GM23248 (cell line): ENCODE measurements at regions not wholly inside any gene's neighbourhood (a gene's known extent, or its start where the extent isn't known, plus 50 kb on each side); places are given as distances from the start of the nearest gene placed in this dataset.

ENCODE experiments used
- DNase-seq: peaks from one replicate; pipeline ENCODE4 v3.0.0-alpha.2; 2015
- H2AFZ ChIP-seq: fragments of 200-600 bp; sonication (generic); 2 replicates; pipeline ENCODE4 v1.6.1; 2016; ENCODE audit warnings: antibody characterized with exemption
- H3F3A ChIP-seq: fragments of 200-600 bp; sonication (generic); 2 replicates; pipeline ENCODE4 v1.6.1; 2016; ENCODE audit warnings: mild to moderate bottlenecking, antibody characterized with exemption, mixed run types; ENCODE audit not compliant: insufficient read depth
- H3K27ac ChIP-seq: fragments of 200-600 bp; sonication (generic); 2 replicates; pipeline ENCODE4 v1.5.1; 2016; ENCODE audit warnings: mild to moderate bottlenecking
- H3K27me3 ChIP-seq: fragments of 200-600 bp; sonication (generic); replicated peaks from 2 replicates; pipeline ENCODE4 v1.6.1; 2016; ENCODE audit warnings: mild to moderate bottlenecking; ENCODE audit not compliant: insufficient read depth
- H3K36me3 ChIP-seq: fragments of 200-600 bp; sonication (generic); 2 replicates; pipeline ENCODE4 v1.6.1; 2016; ENCODE audit warnings: low read depth, mild to moderate bottlenecking
- H3K4me1 ChIP-seq: fragments of 200-600 bp; sonication (generic); 2 replicates; pipeline ENCODE4 v1.6.1; 2016; ENCODE audit warnings: mild to moderate bottlenecking; ENCODE audit not compliant: insufficient read depth
- H3K4me2 ChIP-seq: fragments of 200-600 bp; sonication (generic); one replicate; pipeline ENCODE4 v1.6.1; 2016; ENCODE audit warnings: mild to moderate bottlenecking; ENCODE audit not compliant: unreplicated experiment
- H3K4me3 ChIP-seq: fragments of 200-600 bp; sonication (generic); 2 replicates; pipeline ENCODE4 v1.5.1; 2016; ENCODE audit warnings: mild to moderate bottlenecking
- H3K79me2 ChIP-seq: fragments of 200-600 bp; sonication (generic); 2 replicates; pipeline ENCODE4 v1.6.1; 2016; ENCODE audit warnings: mild to moderate bottlenecking; ENCODE audit not compliant: insufficient read depth
- H3K9ac ChIP-seq: fragments of 200-600 bp; sonication (generic); 2 replicates; pipeline ENCODE4 v1.6.1; 2016; ENCODE audit warnings: mild to moderate bottlenecking
- H3K9me2 ChIP-seq: fragments of 200-600 bp; sonication (generic); 2 replicates; pipeline ENCODE4 v1.6.1; 2016; ENCODE audit warnings: mixed run types, mild to moderate bottlenecking, moderate library complexity; ENCODE audit not compliant: insufficient read depth
- H3K9me3 ChIP-seq: fragments of 200-600 bp; sonication (generic); one replicate; pipeline ENCODE4 v1.6.1; 2017; ENCODE audit warnings: low read depth
- H4K20me1 ChIP-seq: fragments of 200-600 bp; sonication (generic); 2 replicates; pipeline ENCODE4 v1.6.0; 2016; ENCODE audit not compliant: insufficient read depth
- EZH2 ChIP-seq: fragments of 200-600 bp; sonication (generic); IDR thresholded peaks from 2 replicates; pipeline ENCODE4 v1.6.1; 2018; ENCODE audit warnings: antibody characterized with exemption, mild to moderate bottlenecking; ENCODE audit not compliant: insufficient read depth, poor library complexity, severe bottlenecking
- EZH2phosphoT487 ChIP-seq: fragments of 200-600 bp; sonication (generic); IDR thresholded peaks from 2 replicates; pipeline ENCODE4 v1.6.1; 2018; ENCODE audit warnings: antibody characterized with exemption, moderate library complexity, mild to moderate bottlenecking, low read depth; ENCODE audit not compliant: insufficient read depth
- WGBS, 2 experiments: methylation state at CpG; one replicate each; pipeline ENCODE4 v1.1.6; 2015 to 2017; ENCODE audit warnings: low lambda C conversion rate in 2 of 2, low coverage in 1 of 2; ENCODE audit errors: missing lambda C conversion rate in 2 of 2; 5-methylcytosine and 5-hydroxymethylcytosine counted together
- in situ Hi-C: fragments of 300-500 bp; cut with MboI; formaldehyde crosslinking; loops from 2 replicates; pipeline ENCODE4 v1.15.0; 2020

DNA sequence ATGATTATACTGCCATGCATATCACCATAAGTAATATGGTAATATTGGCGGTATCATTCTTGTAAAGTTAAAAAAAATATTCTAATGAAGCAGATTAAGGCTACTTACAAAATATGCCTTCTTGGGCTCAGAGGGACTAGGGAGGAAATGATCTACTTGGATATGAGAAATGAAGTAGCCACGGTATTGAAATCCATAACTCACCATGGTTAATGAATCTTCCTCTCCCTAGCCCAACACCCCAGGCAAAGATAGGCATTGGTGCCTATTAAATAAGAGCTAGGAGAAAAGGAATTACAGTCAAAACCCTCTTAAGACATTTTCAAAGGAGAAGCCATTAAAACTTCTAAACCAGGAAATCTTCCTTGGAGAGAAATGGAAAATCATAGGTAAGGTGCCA is 280.5 kb downstream of the TFAP2B start:
- WGBS, 2 experiments = 38 to 49% methylated on average over 2 of the region's 2 CpGs
- Histone ChIP-seq H3K4me2 (no peak overlapping the region), H3K79me2 (no peaks in the 10 kb centered on the region), H3K36me3 (no peaks in the 10 kb centered on the region), H3K9ac (no peak overlapping the region), H4K20me1 (no peaks in the 10 kb centered on the region), H3F3A (no peaks in the 10 kb centered on the region), H3K27ac (no peak overlapping the region), H2AFZ (no peak overlapping the region), H3K4me1 (no peaks in the 10 kb centered on the region), H3K9me3 (no peaks in the 10 kb centered on the region), H3K4me3 (no peak overlapping the region), H3K9me2 (no peaks in the 10 kb centered on the region), H3K27me3 (no peaks in the 10 kb centered on the region)
- no peak for DNase-seq
- in situ Hi-C loops = no loop called here
- TF ChIP-seq EZH2phosphoT487 (no peak), EZH2 (no peak)

DNA sequence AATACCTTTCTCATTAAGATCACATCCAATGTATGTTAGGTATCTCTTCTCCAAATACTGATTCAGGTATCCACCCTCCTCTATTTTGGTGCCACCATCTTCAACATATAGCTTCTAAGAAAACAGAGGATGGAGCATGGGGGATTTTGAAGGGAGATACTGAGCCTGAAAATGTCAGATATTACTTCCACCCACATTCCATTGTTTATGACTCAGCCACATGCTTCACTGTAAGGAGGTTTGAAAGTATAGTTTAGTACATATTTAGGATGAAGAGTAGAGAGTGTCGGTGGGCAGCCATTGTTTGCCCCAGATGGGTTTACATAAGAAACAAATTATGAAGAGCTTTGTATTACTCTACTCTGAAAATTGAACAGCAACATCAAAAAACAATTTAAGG is 286.7 kb downstream of the TFAP2B start:
- TF ChIP-seq EZH2 = no peak
- TF ChIP-seq EZH2phosphoT487 = no peak
- H3K36me3 ChIP-seq = no peaks in the 10 kb centered on the region
- no peak overlapping the region for H3K9ac ChIP-seq
- H3K4me3 ChIP-seq = no peak overlapping the region
- H3K4me2 ChIP-seq = no peak overlapping the region
- H4K20me1 ChIP-seq = no peaks in the 10 kb centered on the region
- H3K27me3 ChIP-seq = no peaks in the 10 kb centered on the region
- H3F3A ChIP-seq = no peaks in the 10 kb centered on the region
- no peak overlapping the region for H2AFZ ChIP-seq
- H3K4me1 ChIP-seq = no peaks in the 10 kb centered on the region
- no peak overlapping the region for H3K27ac ChIP-seq
- H3K79me2 ChIP-seq = no peaks in the 10 kb centered on the region
- in situ Hi-C loops = no loop called here
- H3K9me3 ChIP-seq = no peaks in the 10 kb centered on the region
- WGBS, 2 experiments = 26 to 28% methylated on average over 1 of the region's 1 CpG
- no peak for DNase-seq
- no peaks in the 10 kb centered on the region for H3K9me2 ChIP-seq

DNA sequence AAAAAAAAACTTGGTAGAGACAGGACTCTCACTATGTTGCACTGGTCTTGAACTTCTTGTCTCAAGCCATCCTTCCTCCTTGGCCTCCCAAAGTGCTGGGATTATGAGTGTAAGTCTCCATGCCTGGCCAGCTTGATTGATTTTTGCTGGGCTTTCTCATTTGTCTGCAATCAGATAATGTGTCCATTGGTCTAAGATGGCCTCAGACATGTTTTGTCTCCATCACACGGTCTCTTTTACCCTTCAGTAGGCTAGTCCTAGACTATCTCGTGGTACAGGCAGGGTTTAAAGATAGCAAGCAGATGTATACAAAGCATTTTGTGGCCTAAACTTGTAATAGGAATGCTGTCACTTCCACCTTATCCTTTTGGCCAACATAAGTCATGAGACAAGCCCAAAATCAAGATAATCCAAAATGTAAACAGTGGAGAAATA is 289.1 kb downstream of the TFAP2B start:
- Histone ChIP-seq H3K9me3 (no peaks in the 10 kb centered on the region), H2AFZ (no peak overlapping the region), H3K27ac (no peak overlapping the region), H3K79me2 (no peaks in the 10 kb centered on the region), H3K4me2 (no peak overlapping the region), H3K9me2 (no peaks in the 10 kb centered on the region), H3F3A (no peaks in the 10 kb centered on the region), H4K20me1 (no peaks in the 10 kb centered on the region), H3K4me3 (no peak overlapping the region), H3K27me3 (no peaks in the 10 kb centered on the region), H3K36me3 (no peaks in the 10 kb centered on the region), H3K9ac (no peak overlapping the region), H3K4me1 (no peaks in the 10 kb centered on the region)
- no peak for DNase-seq
- TF ChIP-seq EZH2 (no peak), EZH2phosphoT487 (no peak)
- 7 to 10% methylated on average over 2 of the region's 2 CpGs for WGBS, 2 experiments
- in situ Hi-C loops = no loop called here

DNA sequence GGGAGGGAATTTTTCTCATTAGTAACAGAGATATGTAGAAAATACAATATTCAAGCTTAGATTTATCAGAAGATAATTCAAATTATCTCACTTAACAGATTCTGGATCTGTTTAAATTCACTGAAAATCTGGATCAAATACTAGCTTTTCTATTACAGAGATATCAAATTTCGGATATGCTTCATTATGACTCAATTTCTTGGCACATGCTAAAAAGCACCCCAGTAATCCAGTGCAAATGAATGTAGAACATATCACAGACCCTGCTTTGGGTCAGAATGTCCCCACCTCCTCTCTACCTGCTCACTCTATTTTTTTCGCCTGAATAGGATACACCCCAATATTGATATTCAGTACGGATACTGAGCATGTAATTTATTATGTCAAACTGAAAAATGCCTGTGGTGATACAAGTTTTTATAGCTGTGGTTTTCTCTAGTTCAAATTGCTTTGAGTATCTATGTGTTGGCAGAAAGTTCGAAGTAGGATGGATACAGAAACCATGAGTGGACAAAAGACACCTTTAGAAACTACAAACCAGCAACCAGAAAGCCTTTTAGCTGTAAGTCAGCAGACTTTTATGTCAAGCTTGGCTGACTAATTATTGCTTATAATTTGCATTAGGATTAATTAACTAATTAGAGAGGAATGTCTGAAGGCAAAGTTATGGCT is 290.0 kb downstream of the TFAP2B start:
- no peak overlapping the region for H3K4me2 ChIP-seq
- no peaks in the 10 kb centered on the region for H3K36me3 ChIP-seq
- DNase-seq = no peak
- H3K79me2 ChIP-seq = no peaks in the 10 kb centered on the region
- no peak overlapping the region for H2AFZ ChIP-seq
- no peaks in the 10 kb centered on the region for H3K9me3 ChIP-seq
- H3K4me3 ChIP-seq = no peak overlapping the region
- TF ChIP-seq EZH2 (no peak), EZH2phosphoT487 (no peak)
- in situ Hi-C loops = no loop called here
- no peaks in the 10 kb centered on the region for H3K4me1 ChIP-seq
- no peaks in the 10 kb centered on the region for H4K20me1 ChIP-seq
- no peaks in the 10 kb centered on the region for H3K9me2 ChIP-seq
- 25 to 26% methylated on average over 4 of the region's 4 CpGs for WGBS, 2 experiments
- no peak overlapping the region for H3K9ac ChIP-seq
- H3K27me3 ChIP-seq = no peaks in the 10 kb centered on the region
- H3F3A ChIP-seq = no peaks in the 10 kb centered on the region
- no peak overlapping the region for H3K27ac ChIP-seq
